DND-41 (cell line): ENCODE measurements at regions not wholly inside any gene's neighbourhood (a gene's known extent, or its start where the extent isn't known, plus 50 kb on each side); places are given as distances from the start of the nearest gene placed in this dataset.

Source experiments
- EZH2 ChIP-seq: IDR thresholded peaks from 3 replicates; pipeline ENCODE4 v1.6.1; 2012; ENCODE audit warnings: borderline replicate concordance, low read depth, mild to moderate bottlenecking, moderate library complexity, low read length, inconsistent platforms; ENCODE audit not compliant: severe bottlenecking
- TF ChIP-seq, protein P1 (sequence below): IDR thresholded peaks from 2 replicates; pipeline ENCODE4 v1.5.1; 2012; ENCODE audit warnings: borderline replicate concordance, low read length, moderate library complexity, mild to moderate bottlenecking; ENCODE audit not compliant: poor library complexity, severe bottlenecking; ENCODE audit errors: extremely low read depth

- TF ChIP-seq, protein P1, sequence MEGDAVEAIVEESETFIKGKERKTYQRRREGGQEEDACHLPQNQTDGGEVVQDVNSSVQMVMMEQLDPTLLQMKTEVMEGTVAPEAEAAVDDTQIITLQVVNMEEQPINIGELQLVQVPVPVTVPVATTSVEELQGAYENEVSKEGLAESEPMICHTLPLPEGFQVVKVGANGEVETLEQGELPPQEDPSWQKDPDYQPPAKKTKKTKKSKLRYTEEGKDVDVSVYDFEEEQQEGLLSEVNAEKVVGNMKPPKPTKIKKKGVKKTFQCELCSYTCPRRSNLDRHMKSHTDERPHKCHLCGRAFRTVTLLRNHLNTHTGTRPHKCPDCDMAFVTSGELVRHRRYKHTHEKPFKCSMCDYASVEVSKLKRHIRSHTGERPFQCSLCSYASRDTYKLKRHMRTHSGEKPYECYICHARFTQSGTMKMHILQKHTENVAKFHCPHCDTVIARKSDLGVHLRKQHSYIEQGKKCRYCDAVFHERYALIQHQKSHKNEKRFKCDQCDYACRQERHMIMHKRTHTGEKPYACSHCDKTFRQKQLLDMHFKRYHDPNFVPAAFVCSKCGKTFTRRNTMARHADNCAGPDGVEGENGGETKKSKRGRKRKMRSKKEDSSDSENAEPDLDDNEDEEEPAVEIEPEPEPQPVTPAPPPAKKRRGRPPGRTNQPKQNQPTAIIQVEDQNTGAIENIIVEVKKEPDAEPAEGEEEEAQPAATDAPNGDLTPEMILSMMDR, result no peak
- no peak for TF ChIP-seq EZH2
Observed at GRCh38 chr6:2536451-2536850, 214.3 kb downstream of the MYLK4 start.
